ENCODE measurements at regions not wholly inside any gene's neighbourhood (a gene's known extent, or its start where the extent isn't known, plus 50 kb on each side); places are given as distances from the start of the nearest gene placed in this dataset.
A peak's percentile ranks its signal among the peaks of the same experiment; 100 is the strongest.

GRCh38 chr3:72152551-72153476 lies 367.9 kb upstream of the PROK2 start:
- DNase-seq (ENCODE audit: low read depth in 2 of 3, low spot score in 1 of 3), result no peak

GRCh38 chr3:72151465-72152238 lies 366.7 kb upstream of the PROK2 start:
- no peak for DNase-seq (ENCODE audit: low read depth in 2 of 3, low spot score in 1 of 3)

- DNase-seq (ENCODE audit: low read depth in 2 of 3, low spot score in 1 of 3), result no peak
Observed at GRCh38 chr3:72150634-72151412, 365.9 kb upstream of the PROK2 start.

- DNase-seq (ENCODE audit: low read depth in 2 of 3, low spot score in 1 of 3), result no peak
Observed at GRCh38 chr3:72149645-72150300, 364.8 kb upstream of the PROK2 start.

GRCh38 chr3:72147600-72147999 lies 362.7 kb upstream of the PROK2 start:
- DNase-seq (ENCODE audit: low read depth in 2 of 3, low spot score in 1 of 3), result no peak

- no peak for DNase-seq (ENCODE audit: low read depth in 2 of 3, low spot score in 1 of 3)
Observed at GRCh38 chr3:72145506-72146380, 360.8 kb upstream of the PROK2 start.

GRCh38 chr3:72144773-72145505 lies 360.0 kb upstream of the PROK2 start:
- DNase-seq (ENCODE audit: low read depth in 2 of 3, low spot score in 1 of 3), result no peak

- DNase-seq (ENCODE audit: low read depth in 2 of 3, low spot score in 1 of 3), result no peak
Observed at GRCh38 chr3:72143966-72144717, 359.2 kb upstream of the PROK2 start.

GRCh38 chr3:72143322-72143721 lies 358.4 kb upstream of the PROK2 start:
- no peak for DNase-seq (ENCODE audit: low read depth in 2 of 3, low spot score in 1 of 3)

GRCh38 chr3:72142028-72142427 lies 357.1 kb upstream of the PROK2 start:
- no peak for DNase-seq (ENCODE audit: low read depth in 2 of 3, low spot score in 1 of 3)

GRCh38 chr3:72141264-72141663 lies 356.3 kb upstream of the PROK2 start:
- DNase-seq (ENCODE audit: low read depth in 2 of 3, low spot score in 1 of 3), result no peak

- no peak for DNase-seq (ENCODE audit: low read depth in 2 of 3, low spot score in 1 of 3)
Observed at GRCh38 chr3:72139316-72139715, 354.4 kb upstream of the PROK2 start.

- peak; percentile 25 to 47 (median 43) for DNase-seq (ENCODE audit: low read depth in 2 of 3, low spot score in 1 of 3)
Observed at GRCh38 chr3:72137865-72138861, 353.2 kb upstream of the PROK2 start.

GRCh38 chr3:72135636-72136035 lies 350.7 kb upstream of the PROK2 start:
- DNase-seq (ENCODE audit: low read depth in 2 of 3, low spot score in 1 of 3), result no peak

- DNase-seq (ENCODE audit: low read depth in 2 of 3, low spot score in 1 of 3), result peak in 1 of 3 donors; percentile 1
Observed at GRCh38 chr3:72134989-72135451, 350.1 kb upstream of the PROK2 start.

GRCh38 chr3:72133329-72134011 lies 348.5 kb upstream of the PROK2 start:
- no peak for DNase-seq (ENCODE audit: low read depth in 2 of 3, low spot score in 1 of 3)

GRCh38 chr3:72131899-72132298 lies 347.0 kb upstream of the PROK2 start:
- no peak for DNase-seq (ENCODE audit: low read depth in 2 of 3, low spot score in 1 of 3)
